HUES6 (cell line): ENCODE measurements at regions not wholly inside any gene's neighbourhood (a gene's known extent, or its start where the extent isn't known, plus 50 kb on each side); places are given as distances from the start of the nearest gene placed in this dataset.

Experiments
- H3K27ac ChIP-seq: 2 replicates; pipeline ENCODE4 v1.7.0; 2013; ENCODE audit warnings: low read depth, mild to moderate bottlenecking, low read length, inconsistent platforms
- H3K27me3 ChIP-seq: 2 replicates; pipeline ENCODE4 v1.6.1; 2013; ENCODE audit warnings: low read length; ENCODE audit not compliant: control insufficient read depth, insufficient read depth
- H3K36me3 ChIP-seq: 2 replicates; pipeline ENCODE4 v1.6.1; 2013; ENCODE audit warnings: low read length; ENCODE audit not compliant: control insufficient read depth, insufficient read depth
- H3K4me1 ChIP-seq: 2 replicates; pipeline ENCODE4 v1.6.1; 2013; ENCODE audit warnings: low read length; ENCODE audit not compliant: control insufficient read depth, insufficient read depth
- H3K4me3 ChIP-seq: 2 replicates; pipeline ENCODE4 v1.5.1; 2013; ENCODE audit warnings: low read depth, low read length
- H3K9ac ChIP-seq: one replicate; pipeline ENCODE4 v1.6.1; 2013; ENCODE audit warnings: mild to moderate bottlenecking, low read length
- H3K9me3 ChIP-seq: 2 replicates; pipeline ENCODE4 v1.6.1; 2013; ENCODE audit warnings: low read depth, low read length; ENCODE audit not compliant: control insufficient read depth, insufficient read depth

DNA sequence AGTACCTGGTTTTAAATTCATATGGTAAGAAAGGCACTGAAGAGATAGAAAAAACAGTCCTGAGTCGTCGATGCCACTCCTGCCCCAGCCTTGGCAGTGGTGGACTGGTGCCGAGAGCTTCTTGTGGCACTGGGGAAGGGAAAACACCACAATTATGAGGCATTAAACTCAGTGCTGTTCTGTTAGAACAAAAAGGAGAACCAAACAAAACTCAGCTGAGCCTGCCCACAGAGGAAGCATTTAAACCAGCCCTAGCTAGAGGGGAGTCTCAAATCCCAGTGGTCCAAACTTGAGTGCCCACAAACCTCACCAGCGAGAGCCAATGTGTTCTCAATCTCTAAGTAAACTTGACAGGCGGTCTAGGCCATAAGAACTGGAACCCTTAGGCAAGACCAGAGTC lies 1254.5 kb upstream of the FAM98A start:
- H3K27me3 ChIP-seq: no peaks in the 10 kb centered on the region
- no peak overlapping the region for H3K9ac ChIP-seq
- no peak overlapping the region for H3K4me3 ChIP-seq
- no peaks in the 10 kb centered on the region for H3K36me3 ChIP-seq
- no peaks in the 10 kb centered on the region for H3K4me1 ChIP-seq
- no peak overlapping the region for H3K27ac ChIP-seq
- no peaks in the 10 kb centered on the region; the same call in 1 of the 2 replicates for H3K9me3 ChIP-seq

DNA sequence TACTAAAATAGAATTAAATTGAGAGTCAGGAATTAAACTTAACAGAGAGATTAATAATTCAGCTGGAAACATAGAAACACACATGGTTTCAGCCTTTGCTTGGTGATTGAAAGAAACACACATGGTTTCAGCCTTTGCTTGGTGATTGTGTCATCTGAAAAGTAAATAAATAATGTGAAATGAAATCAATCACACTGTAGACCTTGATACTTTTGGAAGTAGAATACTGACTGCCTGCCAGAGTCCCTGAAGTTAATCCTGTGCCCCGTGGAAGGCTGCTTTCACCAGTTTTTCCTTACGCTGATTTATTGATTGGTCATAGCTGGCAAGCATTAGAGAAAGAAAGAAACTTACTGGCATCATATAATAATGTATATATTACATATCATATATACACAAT lies 1252.7 kb upstream of the FAM98A start:
- no peaks in the 10 kb centered on the region for H3K36me3 ChIP-seq
- H3K9ac ChIP-seq: no peak overlapping the region
- no peaks in the 10 kb centered on the region; the same call in 1 of the 2 replicates for H3K9me3 ChIP-seq
- H3K27ac ChIP-seq: no peak overlapping the region
- no peak overlapping the region for H3K4me3 ChIP-seq
- peaks cover 1% of the 10 kb centered on the region; the same call in 1 of the 2 replicates for H3K4me1 ChIP-seq
- no peaks in the 10 kb centered on the region for H3K27me3 ChIP-seq

DNA sequence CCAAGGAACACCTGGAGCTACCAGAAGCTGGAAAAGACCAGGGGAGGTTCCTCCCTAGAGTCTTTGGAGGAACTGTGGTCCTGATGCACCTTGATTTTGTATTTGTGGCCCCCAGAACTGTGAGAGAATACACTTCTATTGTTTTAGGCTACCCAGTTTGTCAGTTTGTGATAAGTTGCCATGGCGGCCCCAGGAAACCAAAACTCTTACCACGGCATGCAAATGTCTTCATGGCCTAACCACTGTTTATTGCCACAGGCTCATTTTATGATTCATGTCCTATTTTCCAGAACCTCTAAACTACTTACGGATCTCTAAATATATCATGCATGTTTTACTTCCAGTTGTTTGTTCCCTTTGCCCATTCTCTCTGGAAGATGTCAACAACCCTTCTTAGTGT lies 1250.7 kb upstream of the FAM98A start:
- Histone ChIP-seq H3K9ac (no peak overlapping the region), H3K36me3 (no peaks in the 10 kb centered on the region), H3K27me3 (no peaks in the 10 kb centered on the region), H3K9me3 (no peaks in the 10 kb centered on the region; the same call in 1 of the 2 replicates), H3K27ac (no peak overlapping the region), H3K4me1 (peaks cover 7% of the 10 kb centered on the region), H3K4me3 (no peak overlapping the region)

DNA sequence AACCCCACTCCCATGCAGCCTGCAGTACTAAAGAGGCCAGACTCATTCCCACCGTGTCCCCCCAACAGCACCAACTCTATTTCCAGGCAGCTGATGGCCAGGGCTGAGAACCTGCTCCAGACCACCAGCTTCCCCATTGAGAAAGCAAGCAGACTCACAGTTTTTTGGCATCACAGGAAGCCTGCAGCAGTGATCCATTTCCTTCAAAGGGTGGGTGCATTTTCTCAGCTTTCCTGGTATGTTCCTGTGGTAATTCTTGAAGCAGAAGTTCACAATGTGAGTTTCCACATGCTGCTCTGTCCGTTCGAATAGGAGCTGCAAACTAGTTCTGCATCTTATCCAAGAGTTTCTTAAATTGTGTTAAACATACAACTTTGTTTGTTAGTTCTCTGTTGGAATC lies 1249.6 kb upstream of the FAM98A start:
- H3K9me3 ChIP-seq: no peaks in the 10 kb centered on the region
- H3K4me1 ChIP-seq: peaks cover 7% of the 10 kb centered on the region
- H3K27ac ChIP-seq: no peak overlapping the region
- H3K9ac ChIP-seq: no peak overlapping the region
- H3K36me3 ChIP-seq: no peaks in the 10 kb centered on the region
- no peaks in the 10 kb centered on the region for H3K27me3 ChIP-seq
- no peak overlapping the region for H3K4me3 ChIP-seq

DNA sequence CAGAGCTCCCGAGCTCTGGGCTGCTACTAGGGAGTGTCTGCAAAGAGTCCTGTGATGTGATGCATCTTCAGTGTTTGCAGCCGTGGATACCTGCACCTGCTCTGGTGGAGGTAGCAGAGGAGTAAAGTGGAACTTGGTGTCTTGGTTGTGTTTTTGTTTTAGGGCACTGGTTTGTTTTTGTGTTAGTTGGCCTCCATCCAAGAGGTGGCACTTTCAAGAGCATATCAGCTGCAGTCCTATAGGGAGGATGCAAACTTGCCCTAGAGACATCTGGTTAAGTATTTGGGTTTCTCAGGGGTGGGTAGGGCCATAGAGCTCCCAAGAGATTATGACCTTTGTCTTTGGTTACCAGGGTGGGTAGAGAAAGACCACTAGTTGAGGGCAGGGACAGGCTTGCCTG lies 1249.0 kb upstream of the FAM98A start:
- Histone ChIP-seq H3K4me1 (peaks cover 7% of the 10 kb centered on the region), H3K4me3 (no peak overlapping the region), H3K27me3 (no peaks in the 10 kb centered on the region), H3K36me3 (no peaks in the 10 kb centered on the region), H3K27ac (no peak overlapping the region), H3K9ac (no peak overlapping the region), H3K9me3 (no peaks in the 10 kb centered on the region)

DNA sequence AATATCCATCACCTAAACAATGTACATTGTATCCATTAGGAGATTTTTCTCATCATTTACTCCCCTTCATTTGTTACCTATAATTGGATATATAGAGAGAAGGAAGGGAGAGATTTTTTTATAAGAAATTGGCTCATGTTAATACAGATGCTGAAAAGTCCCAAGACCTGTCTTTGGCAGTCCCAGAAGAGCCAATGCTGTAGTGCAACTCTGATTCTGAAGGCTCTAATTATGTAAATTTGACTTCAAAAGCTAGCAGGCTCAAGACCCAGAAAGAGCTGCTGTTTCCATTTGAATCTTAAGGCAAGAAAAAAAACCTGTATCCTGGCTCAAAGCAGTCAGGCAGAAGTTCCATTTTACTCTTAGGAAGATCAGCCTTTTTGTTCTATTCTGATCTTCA lies 1245.5 kb upstream of the FAM98A start:
- peaks cover 7% of the 10 kb centered on the region for H3K4me1 ChIP-seq
- H3K9ac ChIP-seq: no peak overlapping the region
- H3K36me3 ChIP-seq: no peaks in the 10 kb centered on the region
- no peaks in the 10 kb centered on the region for H3K9me3 ChIP-seq
- H3K27ac ChIP-seq: no peak overlapping the region
- no peak overlapping the region for H3K4me3 ChIP-seq
- H3K27me3 ChIP-seq: no peaks in the 10 kb centered on the region

DNA sequence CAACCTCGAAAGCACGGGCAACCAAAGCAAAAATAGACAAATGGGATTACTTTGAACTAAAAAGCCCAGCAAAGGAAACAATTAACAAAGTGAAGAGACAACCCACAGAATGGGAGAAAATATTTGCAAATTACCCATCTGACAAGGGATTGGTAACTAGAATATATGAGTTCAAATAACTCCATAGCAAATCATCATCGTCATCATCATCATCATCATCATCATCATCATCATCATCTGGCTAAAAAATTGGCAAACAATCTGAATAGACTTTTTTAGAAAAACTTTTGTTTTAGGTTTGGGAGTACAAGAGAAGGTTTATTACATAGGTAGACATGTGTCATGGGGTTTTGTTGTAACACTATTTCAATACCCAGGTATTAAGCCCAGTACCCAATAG lies 1239.3 kb upstream of the FAM98A start:
- Histone ChIP-seq H3K36me3 (no peaks in the 10 kb centered on the region), H3K9me3 (peaks cover 3% of the 10 kb centered on the region; the same call in 1 of the 2 replicates), H3K9ac (no peak overlapping the region), H3K27me3 (no peaks in the 10 kb centered on the region), H3K4me3 (no peak overlapping the region), H3K4me1 (no peaks in the 10 kb centered on the region), H3K27ac (no peak overlapping the region)

DNA sequence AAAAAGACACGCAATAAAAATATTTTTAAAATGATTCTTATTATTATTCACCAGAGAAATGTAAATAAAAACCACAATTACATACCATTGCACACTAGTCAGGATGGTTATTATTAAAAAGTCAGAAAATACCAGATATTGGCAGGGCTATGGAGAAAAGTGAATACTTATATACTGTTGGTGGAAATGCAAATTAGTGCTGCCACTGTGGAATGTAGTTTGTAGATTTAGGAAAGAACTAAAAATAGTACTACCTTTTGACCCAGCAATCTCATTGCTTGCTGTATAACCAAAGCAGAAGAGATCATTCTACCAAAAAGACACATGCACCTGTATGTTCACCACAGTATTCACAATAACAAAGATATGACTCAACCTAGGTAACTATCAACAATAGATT lies 1237.3 kb upstream of the FAM98A start:
- H3K4me3 ChIP-seq: no peak overlapping the region
- H3K4me1 ChIP-seq: peaks cover under 1% of the 10 kb centered on the region; the same call in 1 of the 2 replicates
- H3K27me3 ChIP-seq: no peaks in the 10 kb centered on the region
- H3K36me3 ChIP-seq: no peaks in the 10 kb centered on the region
- peaks cover 3% of the 10 kb centered on the region; the same call in 1 of the 2 replicates for H3K9me3 ChIP-seq
- no peak overlapping the region for H3K27ac ChIP-seq
- H3K9ac ChIP-seq: no peak overlapping the region

DNA sequence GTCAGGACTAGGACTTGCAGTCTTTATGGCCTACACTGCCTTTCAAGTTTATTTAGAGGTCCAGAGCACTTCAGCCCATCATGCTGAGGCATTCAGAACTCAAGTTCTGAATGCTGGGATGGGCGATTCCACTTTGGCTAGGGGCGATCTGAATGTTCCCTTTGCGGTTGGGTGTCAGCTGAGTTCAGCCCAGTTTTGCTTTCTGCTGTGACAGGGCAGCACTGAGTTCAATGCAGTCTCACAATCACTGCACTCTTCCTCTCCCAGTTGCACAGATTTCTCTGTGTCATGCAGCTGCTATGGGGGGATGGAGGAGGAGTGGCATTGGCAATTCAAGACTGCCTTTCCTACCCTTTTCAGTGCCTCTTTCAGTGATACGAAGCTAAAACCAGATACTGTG lies 1232.0 kb upstream of the FAM98A start:
- H3K36me3 ChIP-seq: no peaks in the 10 kb centered on the region
- H3K9me3 ChIP-seq: no peaks in the 10 kb centered on the region; the same call in 1 of the 2 replicates
- peaks cover 6% of the 10 kb centered on the region for H3K4me1 ChIP-seq
- no peak overlapping the region for H3K27ac ChIP-seq
- H3K4me3 ChIP-seq: no peak overlapping the region
- H3K27me3 ChIP-seq: no peaks in the 10 kb centered on the region
- no peak overlapping the region for H3K9ac ChIP-seq

DNA sequence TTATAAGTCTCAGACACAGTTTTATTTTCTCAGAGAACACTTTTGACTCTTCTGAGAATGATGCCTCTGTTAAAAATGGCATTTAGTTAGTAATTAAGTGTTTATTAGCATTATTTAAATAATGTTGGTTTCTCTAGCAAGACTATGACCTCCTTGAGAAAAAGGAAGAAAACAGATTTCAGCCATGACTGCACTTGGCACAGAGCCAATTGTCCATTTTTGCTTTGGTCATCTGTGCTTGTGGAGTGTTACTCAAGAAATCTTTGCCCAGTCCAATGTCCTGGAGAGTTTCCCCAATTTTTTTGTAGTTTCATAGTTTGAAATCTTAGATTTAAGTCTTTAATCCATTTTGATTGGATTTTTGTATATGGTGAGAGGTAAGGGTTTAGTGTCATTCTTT lies 1229.4 kb upstream of the FAM98A start:
- no peaks in the 10 kb centered on the region for H3K36me3 ChIP-seq
- H3K4me1 ChIP-seq: peaks cover 6% of the 10 kb centered on the region
- no peaks in the 10 kb centered on the region for H3K9me3 ChIP-seq
- no peak overlapping the region for H3K9ac ChIP-seq
- H3K4me3 ChIP-seq: no peak overlapping the region
- H3K27ac ChIP-seq: no peak overlapping the region
- no peaks in the 10 kb centered on the region for H3K27me3 ChIP-seq

DNA sequence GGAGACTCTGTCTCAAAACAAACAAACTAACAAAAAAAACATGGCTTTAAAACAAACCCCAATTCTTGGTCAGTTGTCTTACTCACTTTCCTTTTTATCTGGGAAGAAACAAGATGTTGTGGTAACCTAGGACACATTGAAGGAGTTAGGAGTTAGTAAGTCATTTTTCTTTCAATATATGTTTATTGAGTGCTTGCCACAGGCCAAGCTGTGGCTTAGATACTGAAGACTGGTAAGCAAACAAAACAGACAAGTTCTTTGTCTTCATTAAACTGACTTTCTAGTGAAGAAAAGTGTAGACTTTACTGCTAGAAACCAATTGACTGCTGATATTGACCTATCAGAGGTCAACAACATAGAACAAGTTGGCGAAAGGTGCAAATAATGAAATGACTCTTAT lies 1228.3 kb upstream of the FAM98A start:
- H3K4me1 ChIP-seq: peaks cover 6% of the 10 kb centered on the region
- H3K9me3 ChIP-seq: no peaks in the 10 kb centered on the region
- no peak overlapping the region for H3K4me3 ChIP-seq
- H3K9ac ChIP-seq: no peak overlapping the region
- H3K36me3 ChIP-seq: no peaks in the 10 kb centered on the region
- H3K27me3 ChIP-seq: no peaks in the 10 kb centered on the region
- no peak overlapping the region for H3K27ac ChIP-seq

DNA sequence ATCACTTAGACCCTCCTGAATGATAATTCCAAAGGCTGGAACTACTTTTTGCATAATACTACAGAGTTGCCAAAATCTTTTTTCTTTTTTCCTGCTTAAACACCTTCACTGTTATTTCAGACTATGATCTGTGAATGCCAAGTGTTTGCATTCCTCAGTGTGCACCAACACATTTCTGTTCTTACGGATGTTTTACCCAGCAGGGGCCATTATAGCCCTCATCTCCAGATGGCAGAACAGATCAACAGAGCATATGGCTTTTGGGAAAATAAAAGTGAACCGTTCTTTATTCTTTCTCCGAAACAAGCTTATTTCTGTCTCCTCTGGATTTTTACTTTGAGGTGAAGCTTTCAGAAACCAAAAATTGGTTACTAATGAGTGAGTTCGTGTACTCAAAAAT lies 1226.6 kb upstream of the FAM98A start:
- Histone ChIP-seq H3K9me3 (no peaks in the 10 kb centered on the region), H3K9ac (no peak overlapping the region), H3K4me3 (no peak overlapping the region), H3K27ac (no peak overlapping the region), H3K27me3 (no peaks in the 10 kb centered on the region), H3K36me3 (no peaks in the 10 kb centered on the region), H3K4me1 (no peaks in the 10 kb centered on the region)
